Esophagus muscularis mucosa (tissue), 3 donors: ENCODE measurements at regions not wholly inside any gene's neighbourhood (a gene's known extent, or its start where the extent isn't known, plus 50 kb on each side); places are given as distances from the start of the nearest gene placed in this dataset.

Experiments
- CTCF ChIP-seq, 3 experiments: fragments of 200-600 bp in 2 of 3; fragments of 450-650 bp in 1 of 3; sonication (generic) in 2 of 3; IDR thresholded peaks; one replicate each; pipeline ENCODE4 v1.5.1; 2017 to 2019; ENCODE audit warnings: antibody characterized with exemption in 3 of 3, mild to moderate bottlenecking in 2 of 3, moderate library complexity in 1 of 3
- POLR2A ChIP-seq: fragments of 450-650 bp; IDR thresholded peaks from one replicate; pipeline ENCODE4 v1.6.1; 2017; ENCODE audit warnings: antibody characterized with exemption, moderate library complexity, mild to moderate bottlenecking, low read depth
- POLR2AphosphoS5 ChIP-seq, 2 donors: sonication (generic); formaldehyde crosslinking; IDR thresholded peaks; one replicate each; pipeline ENCODE4 v1.6.1; 2017; ENCODE audit warnings: antibody characterized with exemption in 2 of 2

GRCh38 chr6:77017537-77017936, 445.8 kb downstream of the HTR1B start:
- TF ChIP-seq POLR2A (no peak), CTCF (IDR thresholded peaks at IDR 0.05) (no peak), POLR2AphosphoS5 (IDR thresholded peaks at IDR 0.05) (no peak)
